GM21447 (cell line): ENCODE measurements at regions not wholly inside any gene's neighbourhood (a gene's known extent, or its start where the extent isn't known, plus 50 kb on each side); places are given as distances from the start of the nearest gene placed in this dataset.
"Not testable (repeated sequence)": the region's sequence is repeated elsewhere in the genome, so short reads cannot be mapped to it uniquely, and the experiment has no call there.

Experiments used
- ATAC-seq: cut with Tn5 transposase; IDR thresholded peaks from one replicate; pipeline ENCODE4 v1.9.1; 2021; ENCODE audit not compliant: unreplicated experiment

DNA sequence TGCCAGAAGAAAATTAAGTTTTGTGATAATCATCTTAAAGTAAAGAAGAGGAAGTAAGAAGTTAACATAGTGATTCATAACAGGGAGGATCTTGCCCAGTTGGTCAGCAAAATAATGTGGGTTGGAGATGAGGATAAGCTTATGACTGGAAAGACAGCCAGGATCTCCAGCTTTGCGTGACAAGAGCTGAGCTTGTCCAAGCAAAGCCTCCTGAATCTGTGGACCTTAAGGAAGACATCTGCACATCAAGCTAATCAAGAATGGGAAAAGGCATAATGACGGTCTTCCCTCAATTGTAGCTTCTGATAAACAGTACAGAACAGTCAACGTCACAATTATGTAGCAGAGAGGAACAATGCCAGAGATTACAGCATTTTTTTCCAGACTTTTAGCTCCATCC is 744.7 kb upstream of the GOT2 start:
- ATAC-seq, result no peak

DNA sequence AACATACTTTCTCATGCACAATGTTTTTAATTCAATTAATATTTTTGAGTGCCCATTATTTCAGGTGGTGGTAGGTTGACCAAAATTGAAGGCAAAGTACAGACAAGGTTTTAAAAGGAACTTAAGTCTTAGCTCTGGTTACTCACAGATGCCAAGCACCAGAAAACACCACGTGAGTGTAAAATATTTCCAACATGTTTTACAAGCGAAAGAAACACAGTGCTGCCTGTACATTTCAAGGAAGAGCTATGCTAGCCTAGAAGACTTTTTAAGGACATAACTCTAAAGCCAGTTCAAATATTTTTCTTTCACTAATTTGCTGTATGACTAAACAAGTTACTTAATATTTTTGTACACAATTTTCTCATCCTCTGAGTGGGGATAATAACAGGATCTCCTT is 736.4 kb upstream of the GOT2 start:
- no peak for ATAC-seq

DNA sequence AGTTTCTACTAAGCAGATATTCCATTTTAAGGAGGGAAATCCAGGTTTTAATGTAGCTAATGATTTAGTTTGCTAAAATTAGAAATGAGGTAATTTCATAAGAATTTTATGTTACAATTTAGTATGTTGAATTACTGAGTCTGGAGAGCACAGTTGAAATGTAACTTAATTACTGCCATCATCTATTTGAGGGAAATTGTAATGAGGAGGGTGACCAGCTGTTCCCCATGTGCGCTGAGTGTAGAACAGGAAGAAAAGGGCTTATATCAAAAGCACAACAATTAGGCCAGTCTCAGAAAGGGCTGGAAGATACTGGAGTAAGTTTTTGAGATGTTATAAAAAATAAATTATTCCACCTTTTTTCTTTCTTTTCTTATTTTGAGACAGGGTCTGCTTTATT is 735.1 kb upstream of the GOT2 start:
- ATAC-seq, result no peak

GRCh38 chr16:59463776-59464175 is 729.7 kb upstream of the GOT2 start:
- no peak for ATAC-seq

GRCh38 chr16:59459806-59460205 is 725.7 kb upstream of the GOT2 start:
- no peak for ATAC-seq

GRCh38 chr16:59455497-59455896 is 721.4 kb upstream of the GOT2 start:
- no peak for ATAC-seq

DNA sequence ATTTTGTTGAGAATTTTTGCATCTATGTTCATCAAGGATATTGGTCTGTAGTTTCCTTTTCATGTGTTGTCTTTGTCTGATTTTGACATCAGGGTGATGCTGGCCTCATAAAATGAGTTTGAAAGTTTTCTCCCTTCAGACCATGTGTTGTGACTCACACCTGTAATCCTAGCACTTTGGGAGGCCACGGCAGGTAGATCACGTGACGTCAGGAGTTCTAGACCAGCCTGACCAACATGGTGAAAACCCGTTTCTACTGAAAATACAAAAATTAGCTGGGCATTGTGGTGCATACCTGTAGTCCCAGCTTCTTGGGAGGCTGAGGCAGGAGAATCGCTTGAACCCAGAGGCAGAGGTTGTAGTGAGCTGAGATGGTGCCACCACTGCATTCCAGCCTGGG is 716.4 kb upstream of the GOT2 start:
- ATAC-seq, result not testable (repeated sequence)

GRCh38 chr16:59440502-59440901 is 706.4 kb upstream of the GOT2 start:
- no peak for ATAC-seq

DNA sequence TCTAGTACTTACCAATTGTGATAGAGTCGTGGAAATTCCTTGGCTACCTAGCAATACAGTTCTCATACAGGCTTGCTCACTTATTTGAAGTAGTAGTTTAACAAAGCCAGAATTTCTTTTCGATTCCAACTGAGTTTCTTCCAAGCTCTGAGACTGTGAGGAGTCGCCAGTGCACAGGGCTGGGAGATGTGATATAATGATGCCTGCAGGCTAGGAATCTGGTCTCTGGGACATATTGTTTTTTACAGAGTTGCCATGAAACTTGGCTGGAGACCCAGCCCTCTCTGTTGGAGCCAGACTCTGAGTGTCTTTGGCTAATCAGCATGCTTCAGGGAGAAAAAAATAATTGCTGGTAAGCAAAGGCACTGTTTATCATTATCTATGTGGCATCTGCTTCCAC is 698.8 kb upstream of the GOT2 start:
- no peak for ATAC-seq

GRCh38 chr16:59432276-59432675 is 698.2 kb upstream of the GOT2 start:
- no peak for ATAC-seq

DNA sequence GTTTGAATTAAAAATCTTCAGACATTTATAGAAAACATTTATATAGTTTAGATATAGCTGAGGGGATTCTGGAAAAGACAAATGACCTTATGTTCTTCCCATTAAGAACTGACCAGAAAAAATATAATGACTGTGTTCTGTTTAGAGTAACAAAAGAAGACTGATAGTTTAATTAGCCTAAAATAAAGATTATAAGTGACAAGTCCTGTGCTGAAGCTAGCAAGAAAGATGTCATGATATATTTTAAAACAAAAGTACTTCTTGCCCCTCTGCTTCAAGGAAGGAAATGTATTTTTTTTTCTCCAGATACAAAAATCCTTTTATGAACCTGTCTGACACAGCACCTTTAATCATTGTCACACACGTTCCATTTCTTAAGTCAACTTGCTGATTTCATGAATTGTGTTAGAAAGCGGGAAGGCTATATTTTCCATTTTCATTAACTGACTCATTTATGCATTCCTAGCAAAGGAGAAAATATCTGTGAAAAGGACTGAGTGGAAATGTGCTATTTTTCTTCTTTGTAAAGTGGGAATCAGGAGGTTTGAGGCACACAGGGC is 690.7 kb upstream of the GOT2 start:
- no peak for ATAC-seq

DNA sequence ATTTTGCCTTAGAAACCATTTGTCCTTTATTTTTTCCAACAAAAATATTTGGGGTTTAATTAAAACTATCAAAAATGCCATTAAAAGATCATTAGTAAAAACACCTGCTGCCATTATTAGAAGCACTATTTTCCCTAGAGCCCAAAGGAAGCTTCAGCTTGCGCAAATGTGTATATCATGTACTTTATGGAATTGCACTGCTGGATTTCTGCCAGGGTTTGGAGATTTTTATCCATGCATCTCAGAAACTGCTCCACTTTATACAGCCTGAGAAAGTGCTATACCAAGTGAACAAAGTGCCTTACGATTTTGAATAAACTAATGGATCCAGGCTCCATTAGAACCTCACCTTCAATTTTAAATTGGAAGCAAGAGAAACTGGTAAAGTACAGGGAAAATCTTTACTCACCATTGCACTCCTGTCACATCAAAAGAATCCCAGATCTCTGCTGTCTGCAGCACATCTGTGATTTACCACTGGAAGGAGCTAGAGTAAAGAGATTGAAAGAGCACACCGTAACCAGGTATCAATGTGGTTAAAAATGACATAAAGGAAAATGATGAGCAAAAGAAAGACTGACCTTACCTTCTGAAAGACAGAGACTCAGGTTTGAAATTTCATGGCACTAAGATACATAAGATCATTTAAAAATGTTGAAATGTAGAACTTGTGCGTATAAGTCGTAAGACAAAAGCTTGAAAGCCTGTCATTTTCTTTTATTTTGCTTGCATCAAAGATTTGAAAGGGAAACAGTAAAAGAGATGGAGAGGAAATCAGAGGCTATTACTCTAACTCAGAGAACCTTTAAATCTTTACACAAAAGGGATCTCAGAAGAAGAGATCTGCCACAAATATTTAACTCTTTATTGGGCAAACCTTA is 678.1 kb upstream of the GOT2 start:
- ATAC-seq, result no peak

DNA sequence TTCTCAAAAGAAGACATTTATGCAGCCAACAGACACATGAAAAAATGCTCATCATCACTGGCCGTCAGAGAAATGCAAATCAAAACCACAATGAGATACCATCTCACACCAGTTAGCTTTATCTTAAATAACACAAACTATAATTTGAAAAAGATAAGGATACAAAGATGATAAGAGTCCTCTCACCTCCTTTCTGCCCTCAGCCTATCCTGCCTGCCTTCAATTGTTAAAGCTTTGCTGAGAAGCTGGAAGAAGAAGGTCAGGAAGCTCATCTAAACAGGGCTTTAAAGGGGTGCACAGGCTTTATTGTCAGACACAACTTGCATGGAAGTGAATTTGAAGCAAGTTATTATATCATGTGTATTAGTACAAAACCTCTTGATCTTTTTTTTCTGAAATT is 676.3 kb upstream of the GOT2 start:
- ATAC-seq, result no peak

GRCh38 chr16:59405802-59406201 is 671.7 kb upstream of the GOT2 start:
- ATAC-seq, result no peak

GRCh38 chr16:59404509-59404908 is 670.4 kb upstream of the GOT2 start:
- no peak for ATAC-seq

GRCh38 chr16:59400830-59401229 is 666.7 kb upstream of the GOT2 start:
- no peak for ATAC-seq

- ATAC-seq, result no peak
Observed at GRCh38 chr16:59397638-59398037, 663.5 kb upstream of the GOT2 start.

DNA sequence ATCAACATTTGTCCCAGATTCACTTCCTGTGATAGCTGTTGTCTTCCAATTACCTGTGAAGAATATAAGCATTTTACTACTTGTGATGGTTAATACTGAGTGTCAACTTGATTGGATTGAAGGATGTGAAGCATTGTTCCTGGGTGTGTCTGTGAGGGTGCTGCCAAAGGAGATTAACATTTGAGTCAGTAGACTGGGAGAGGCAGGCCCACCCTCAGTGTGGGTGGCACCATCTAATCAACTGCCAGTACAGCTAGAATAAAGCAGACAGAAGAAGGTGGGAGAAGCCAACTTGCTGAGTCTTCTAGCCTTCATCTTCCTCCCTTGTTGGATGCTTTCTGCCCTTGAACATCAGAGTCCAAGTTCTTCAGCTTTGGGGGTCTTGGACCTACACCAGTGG is 660.4 kb upstream of the GOT2 start:
- no peak for ATAC-seq

- ATAC-seq, result no peak
Observed at GRCh38 chr16:59392911-59393310, 658.8 kb upstream of the GOT2 start.

DNA sequence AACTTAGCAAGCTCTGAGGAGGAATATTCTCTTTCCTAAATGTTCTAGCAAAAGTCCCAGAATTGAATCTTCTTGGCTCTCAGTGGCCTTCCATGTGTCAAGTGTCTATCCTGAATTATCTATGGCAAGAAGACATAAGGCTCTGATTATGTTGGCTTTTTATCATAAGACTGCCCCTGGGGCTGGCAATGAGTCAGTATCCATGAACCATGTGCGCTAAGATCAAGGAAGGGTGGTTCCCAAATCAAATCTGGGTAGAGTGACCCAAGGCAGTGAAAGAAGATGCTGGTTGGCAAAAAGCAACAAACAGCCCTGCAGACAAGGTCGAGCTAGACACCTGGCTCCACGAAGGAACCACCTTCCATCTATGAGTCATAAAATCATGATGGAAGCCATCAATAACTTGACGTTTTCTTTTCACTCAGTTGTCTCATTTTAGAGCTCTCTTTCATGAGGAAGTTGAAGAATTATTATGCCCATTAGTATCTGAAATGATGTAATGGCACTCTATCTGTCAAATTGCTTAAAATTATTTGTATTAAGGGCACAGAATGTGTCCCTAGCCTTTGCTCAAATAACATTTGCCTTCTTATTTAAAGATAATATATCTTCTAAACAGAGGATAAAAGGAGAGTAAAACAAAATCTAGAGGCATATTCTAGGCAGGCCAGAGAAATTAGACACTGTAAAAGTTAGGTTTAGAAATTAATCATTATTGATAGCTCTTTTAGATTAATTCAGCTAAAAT is 657.7 kb upstream of the GOT2 start:
- ATAC-seq, result no peak

- no peak for ATAC-seq
Observed at GRCh38 chr16:59385959-59386358, 651.8 kb upstream of the GOT2 start.

- ATAC-seq, result no peak
Observed at GRCh38 chr16:59385491-59385890, 651.4 kb upstream of the GOT2 start.
